ENCODE measurements at regions not wholly inside any gene's neighbourhood (a gene's known extent, or its start where the extent isn't known, plus 50 kb on each side); places are given as distances from the start of the nearest gene placed in this dataset.

GRCh38 chr2:155980941-155981560 is 351.5 kb downstream of the NR4A2 start (continued):
- no peak for TF ChIP-seq ZNF462 (CRISPR knock-in tag; IDR thresholded peaks at IDR 0.05)

GRCh38 chr2:155975734-155976133 is 356.8 kb downstream of the NR4A2 start:
- no peak overlapping the region for H3K27ac ChIP-seq (ENCODE audit: low read depth)
- Mint-ChIP-seq H3K36me3 (ENCODE audit: low read depth) (no peaks in the 10 kb centered on the region), H3K27me3 (ENCODE audit: insufficient read depth, low read depth, poor library complexity) (peaks cover 2% of the 10 kb centered on the region), H3K9me3 (no peaks in the 10 kb centered on the region), H3K27ac (no peak overlapping the region), H3K4me1 (peaks cover 14% of the 10 kb centered on the region), H3K4me3 (no peak overlapping the region)
- H3K9me2 ChIP-seq (ENCODE audit: insufficient read depth): no peaks in the 10 kb centered on the region
- DNase-seq (ENCODE audit: low spot score) (no peak), ATAC-seq (no peak)
- H2AFZ ChIP-seq: no peak overlapping the region
- H3K79me2 ChIP-seq (replicated peaks; ENCODE audit: insufficient read depth): no peaks in the 10 kb centered on the region
- no peak overlapping the region for H3K4me3 ChIP-seq
- no peaks in the 10 kb centered on the region for H3F3A ChIP-seq (replicated peaks; ENCODE audit: low read depth)
- H4K20me1 ChIP-seq (replicated peaks; ENCODE audit: insufficient read depth): no peaks in the 10 kb centered on the region
- H3K4me1 ChIP-seq (ENCODE audit: insufficient read depth): 0 out of 2 replicates have a peak, but pooled peaks cover 9% of the 10 kb centered on the region
- H3K27me3 ChIP-seq (ENCODE audit: insufficient read depth): no peaks in the 10 kb centered on the region
- H3K36me3 ChIP-seq (ENCODE audit: insufficient read depth): no peaks in the 10 kb centered on the region
- no peak overlapping the region for H3K4me2 ChIP-seq
- TF ChIP-seq JUNB (IDR thresholded peaks at IDR 0.05; ENCODE audit: unreplicated experiment) (no peak), REST (IDR thresholded peaks at IDR 0.05; ENCODE audit: unreplicated experiment) (no peak), ZNF331 (CRISPR knock-in tag; IDR thresholded peaks at IDR 0.05; ENCODE audit: low read depth) (no peak), NANOG (IDR thresholded peaks at IDR 0.05; ENCODE audit: borderline replicate concordance) (no peak), EZH2phosphoT487 (IDR thresholded peaks at IDR 0.05; ENCODE audit: unreplicated experiment) (no peak)

All from GM23338 (cell line).